GM21576 (cell line): ENCODE measurements at regions not wholly inside any gene's neighbourhood (a gene's known extent, or its start where the extent isn't known, plus 50 kb on each side); places are given as distances from the start of the nearest gene placed in this dataset.

Experiments
- ATAC-seq: cut with Tn5 transposase; IDR thresholded peaks from one replicate; pipeline ENCODE4 v1.9.1; 2021; ENCODE audit warnings: mild to moderate bottlenecking, moderate library complexity; ENCODE audit not compliant: unreplicated experiment

- ATAC-seq, result no peak
These were observed 375.9 kb upstream of the DUSP10 start for GRCh38 chr1:222117809-222118208.

- no peak for ATAC-seq
These were observed 372.8 kb upstream of the DUSP10 start for GRCh38 chr1:222114536-222115156.

GRCh38 chr1:222109836-222110235 is 367.9 kb upstream of the DUSP10 start:
- no peak for ATAC-seq

- no peak for ATAC-seq
These were observed 366.1 kb upstream of the DUSP10 start for GRCh38 chr1:222107975-222108374.

GRCh38 chr1:222107267-222107666 is 365.4 kb upstream of the DUSP10 start:
- ATAC-seq, result no peak

GRCh38 chr1:222106377-222106776 is 364.5 kb upstream of the DUSP10 start:
- ATAC-seq, result no peak

- ATAC-seq, result no peak
These were observed 364.0 kb upstream of the DUSP10 start for GRCh38 chr1:222105861-222106260.

- ATAC-seq, result no peak
These were observed 363.5 kb upstream of the DUSP10 start for GRCh38 chr1:222105393-222105737.

- ATAC-seq, result no peak
These were observed 363.0 kb upstream of the DUSP10 start for GRCh38 chr1:222104694-222105392.

- no peak for ATAC-seq
These were observed 362.2 kb upstream of the DUSP10 start for GRCh38 chr1:222104097-222104496.

GRCh38 chr1:222099746-222100145 is 357.9 kb upstream of the DUSP10 start:
- ATAC-seq, result no peak

- ATAC-seq, result no peak
These were observed 356.5 kb upstream of the DUSP10 start for GRCh38 chr1:222098404-222098803.

GRCh38 chr1:222097588-222097987 is 355.7 kb upstream of the DUSP10 start:
- no peak for ATAC-seq

GRCh38 chr1:222096883-222097282 is 355.0 kb upstream of the DUSP10 start:
- no peak for ATAC-seq

GRCh38 chr1:222096476-222096772 is 354.5 kb upstream of the DUSP10 start:
- ATAC-seq, result no peak

GRCh38 chr1:222095606-222096475 is 354.0 kb upstream of the DUSP10 start:
- peak; percentile 87 for ATAC-seq

- ATAC-seq, result no peak
These were observed 351.6 kb upstream of the DUSP10 start for GRCh38 chr1:222093518-222093917.

- no peak for ATAC-seq
These were observed 348.2 kb upstream of the DUSP10 start for GRCh38 chr1:222090103-222090502.

GRCh38 chr1:222087221-222087920 is 345.5 kb upstream of the DUSP10 start:
- no peak for ATAC-seq

- no peak for ATAC-seq
These were observed 343.1 kb upstream of the DUSP10 start for GRCh38 chr1:222084996-222085395.

- no peak for ATAC-seq
These were observed 342.2 kb upstream of the DUSP10 start for GRCh38 chr1:222084048-222084447.
